ENCODE measurements at regions not wholly inside any gene's neighbourhood (a gene's known extent, or its start where the extent isn't known, plus 50 kb on each side); places are given as distances from the start of the nearest gene placed in this dataset.

DNA sequence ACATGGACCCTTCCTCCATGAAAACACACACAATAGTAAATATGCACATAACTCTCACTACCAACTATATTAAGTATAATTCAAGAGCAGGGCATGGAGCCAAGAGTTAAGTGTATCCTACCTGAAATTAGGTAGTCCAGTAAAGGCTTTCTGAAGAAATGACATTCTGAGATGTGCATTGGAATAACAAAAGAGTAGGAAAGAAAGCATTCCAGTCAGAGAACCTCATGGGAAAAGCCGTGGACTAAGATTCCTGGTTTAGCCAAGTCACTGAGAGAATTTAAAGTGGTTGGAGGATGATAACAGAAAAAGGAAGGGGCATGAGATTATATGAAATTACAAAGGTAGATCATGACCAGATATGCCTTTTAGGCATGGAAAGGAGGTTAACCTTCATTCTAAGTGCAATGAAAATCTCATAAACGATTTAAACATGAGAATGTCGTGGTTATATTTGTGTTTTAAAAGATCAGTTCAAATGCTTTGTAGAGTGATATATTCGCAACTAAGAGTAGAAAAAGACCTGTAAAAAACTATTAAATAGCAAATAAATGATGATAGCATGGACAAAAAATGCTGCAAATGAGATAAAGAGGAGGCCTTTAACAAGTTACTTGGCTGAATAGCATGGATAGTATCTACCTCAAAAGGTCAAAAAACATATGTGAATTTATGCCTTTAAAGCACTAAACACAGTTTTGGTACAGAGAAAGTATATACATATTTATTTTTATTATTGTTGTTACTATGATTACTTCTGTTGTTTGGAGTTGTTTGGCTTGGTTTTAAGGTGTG, 767.4 kb upstream of the GHITM start:
- TF ChIP-seq, protein P1, sequence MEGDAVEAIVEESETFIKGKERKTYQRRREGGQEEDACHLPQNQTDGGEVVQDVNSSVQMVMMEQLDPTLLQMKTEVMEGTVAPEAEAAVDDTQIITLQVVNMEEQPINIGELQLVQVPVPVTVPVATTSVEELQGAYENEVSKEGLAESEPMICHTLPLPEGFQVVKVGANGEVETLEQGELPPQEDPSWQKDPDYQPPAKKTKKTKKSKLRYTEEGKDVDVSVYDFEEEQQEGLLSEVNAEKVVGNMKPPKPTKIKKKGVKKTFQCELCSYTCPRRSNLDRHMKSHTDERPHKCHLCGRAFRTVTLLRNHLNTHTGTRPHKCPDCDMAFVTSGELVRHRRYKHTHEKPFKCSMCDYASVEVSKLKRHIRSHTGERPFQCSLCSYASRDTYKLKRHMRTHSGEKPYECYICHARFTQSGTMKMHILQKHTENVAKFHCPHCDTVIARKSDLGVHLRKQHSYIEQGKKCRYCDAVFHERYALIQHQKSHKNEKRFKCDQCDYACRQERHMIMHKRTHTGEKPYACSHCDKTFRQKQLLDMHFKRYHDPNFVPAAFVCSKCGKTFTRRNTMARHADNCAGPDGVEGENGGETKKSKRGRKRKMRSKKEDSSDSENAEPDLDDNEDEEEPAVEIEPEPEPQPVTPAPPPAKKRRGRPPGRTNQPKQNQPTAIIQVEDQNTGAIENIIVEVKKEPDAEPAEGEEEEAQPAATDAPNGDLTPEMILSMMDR (IDR thresholded peaks at IDR 0.05): no peak
- no peak for TF ChIP-seq POLR2A (IDR thresholded peaks at IDR 0.05)

DNA sequence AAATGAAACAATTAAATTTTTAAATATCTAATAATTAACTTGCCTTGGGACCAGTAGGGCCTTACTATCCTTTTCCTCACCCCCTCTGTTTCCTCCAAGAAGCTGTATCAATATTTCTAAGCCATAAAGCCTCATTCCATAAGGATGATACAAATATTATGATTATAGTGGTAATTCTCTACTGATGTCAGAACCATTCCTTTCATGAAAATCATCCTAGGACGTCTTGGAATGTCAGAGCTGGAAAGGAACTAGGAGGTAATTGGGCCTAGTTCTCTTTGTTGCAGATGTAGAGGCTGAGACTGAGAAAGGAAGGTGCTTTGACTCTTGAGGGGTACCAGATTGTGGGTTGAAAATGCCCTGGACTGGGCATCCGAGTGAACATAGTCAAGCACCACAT, 766.7 kb upstream of the GHITM start:
- no peaks in the 10 kb centered on the region for H3K9me3 ChIP-seq
- 44% methylated on average over 2 of the region's 2 CpGs for WGBS (ENCODE audit: insufficient coverage, low coverage, low lambda C conversion rate, missing lambda C conversion rate)
- H3K4me3 ChIP-seq: no peak overlapping the region
- no peaks in the 10 kb centered on the region for H3K27me3 ChIP-seq
- H3K27ac ChIP-seq: no peak overlapping the region
- no peak for TF ChIP-seq POLR2A (IDR thresholded peaks at IDR 0.05)
- TF ChIP-seq, protein P1 (IDR thresholded peaks at IDR 0.05): no peak
- H3K4me1 ChIP-seq: no peaks in the 10 kb centered on the region
- ATAC-seq: no peak
- intact Hi-C loops (cut with DNase I): no loop called here
- H3K36me3 ChIP-seq: no peaks in the 10 kb centered on the region
- no peak for DNase-seq

More for the DNA sequence above, 767.4 kb upstream of the GHITM start:
- intact Hi-C loops (cut with DNase I): no loop called here
- Histone ChIP-seq H3K4me3 (no peak overlapping the region), H3K36me3 (no peaks in the 10 kb centered on the region), H3K9me3 (no peaks in the 10 kb centered on the region), H3K27ac (no peak overlapping the region), H3K4me1 (no peaks in the 10 kb centered on the region), H3K27me3 (no peaks in the 10 kb centered on the region)
- no peak for ATAC-seq
- WGBS (ENCODE audit: insufficient coverage, low coverage, low lambda C conversion rate, missing lambda C conversion rate): 66% methylated on average over 4 of the region's 4 CpGs
- no peak for DNase-seq

DNA sequence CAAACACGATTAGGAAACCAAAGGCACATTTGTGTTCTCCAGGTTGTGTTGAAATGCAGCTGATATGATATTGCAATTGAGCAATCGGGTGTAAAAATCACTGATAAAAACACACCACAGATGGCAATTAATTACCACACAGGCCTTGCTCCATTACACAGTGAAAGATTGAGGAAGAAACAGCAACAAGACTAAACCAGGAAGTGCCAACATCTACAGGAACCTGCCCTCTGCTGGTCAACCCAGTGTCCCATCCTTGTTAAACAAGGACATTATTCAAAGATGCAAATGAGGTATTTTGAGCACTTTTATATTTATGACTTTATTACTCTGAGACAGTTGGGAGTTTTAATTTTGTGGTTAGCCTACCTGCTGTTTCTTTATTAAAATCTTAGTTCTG, 765.6 kb upstream of the GHITM start:
- Histone ChIP-seq H3K27ac (no peak overlapping the region), H3K4me3 (no peak overlapping the region), H3K9me3 (no peaks in the 10 kb centered on the region), H3K4me1 (no peaks in the 10 kb centered on the region), H3K27me3 (no peaks in the 10 kb centered on the region), H3K36me3 (no peaks in the 10 kb centered on the region)
- TF ChIP-seq, protein P1 (IDR thresholded peaks at IDR 0.05): peak in 3 of 4 donors; percentile 29 to 44 (median 43)
- no peak for TF ChIP-seq POLR2A (IDR thresholded peaks at IDR 0.05)
- WGBS (ENCODE audit: insufficient coverage, low coverage, low lambda C conversion rate, missing lambda C conversion rate): 44% methylated on average over 2 of the region's 2 CpGs
- intact Hi-C loops (cut with DNase I): no loop called here
- ATAC-seq: peak in 3 of 4 donors; percentile 51 to 60 (median 53)
- DNase-seq: peak in 1 of 3 donors; percentile 52

GRCh38 chr10:83374741-83375140, 764.6 kb upstream of the GHITM start:
- H3K9me3 ChIP-seq: no peaks in the 10 kb centered on the region
- no peaks in the 10 kb centered on the region for H3K36me3 ChIP-seq
- ATAC-seq: no peak
- no peak for DNase-seq
- no peaks in the 10 kb centered on the region for H3K4me1 ChIP-seq
- TF ChIP-seq, protein P1 (IDR thresholded peaks at IDR 0.05): no peak
- no peak for TF ChIP-seq POLR2A (IDR thresholded peaks at IDR 0.05)
- H3K4me3 ChIP-seq: no peak overlapping the region
- H3K27me3 ChIP-seq: no peaks in the 10 kb centered on the region
- intact Hi-C loops (cut with DNase I): no loop called here
- no peak overlapping the region for H3K27ac ChIP-seq
